ENCODE measurements at regions not wholly inside any gene's neighbourhood (a gene's known extent, or its start where the extent isn't known, plus 50 kb on each side); places are given as distances from the start of the nearest gene placed in this dataset.

DNA sequence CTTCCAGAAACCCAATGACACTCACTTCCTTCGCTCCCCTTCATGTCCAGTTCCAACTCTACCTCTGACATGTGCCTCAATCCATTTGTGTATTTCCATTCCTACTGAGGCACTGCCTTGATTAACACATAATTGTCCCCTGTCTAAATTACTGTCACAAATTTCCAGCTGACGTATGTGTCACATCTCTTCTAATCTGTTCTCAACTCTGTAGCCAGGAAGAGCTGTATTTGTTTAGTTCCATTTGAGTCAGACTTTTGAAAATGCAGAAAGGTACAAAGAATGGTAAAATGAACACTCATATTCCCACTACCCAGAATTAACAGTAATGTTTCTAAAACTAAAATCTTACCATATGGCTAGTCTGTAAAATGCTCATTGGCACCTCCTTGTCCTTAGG, 299.0 kb upstream of the GADL1 start:
- no peak overlapping the region for H3K27ac ChIP-seq (ENCODE audit: low read depth, low read length)
- H3K79me2 ChIP-seq (ENCODE audit: insufficient read depth, low read length): no peaks in the 10 kb centered on the region
- H3K27me3 ChIP-seq (ENCODE audit: insufficient read depth, low read length): no peaks in the 10 kb centered on the region
- TF ChIP-seq, protein P1, sequence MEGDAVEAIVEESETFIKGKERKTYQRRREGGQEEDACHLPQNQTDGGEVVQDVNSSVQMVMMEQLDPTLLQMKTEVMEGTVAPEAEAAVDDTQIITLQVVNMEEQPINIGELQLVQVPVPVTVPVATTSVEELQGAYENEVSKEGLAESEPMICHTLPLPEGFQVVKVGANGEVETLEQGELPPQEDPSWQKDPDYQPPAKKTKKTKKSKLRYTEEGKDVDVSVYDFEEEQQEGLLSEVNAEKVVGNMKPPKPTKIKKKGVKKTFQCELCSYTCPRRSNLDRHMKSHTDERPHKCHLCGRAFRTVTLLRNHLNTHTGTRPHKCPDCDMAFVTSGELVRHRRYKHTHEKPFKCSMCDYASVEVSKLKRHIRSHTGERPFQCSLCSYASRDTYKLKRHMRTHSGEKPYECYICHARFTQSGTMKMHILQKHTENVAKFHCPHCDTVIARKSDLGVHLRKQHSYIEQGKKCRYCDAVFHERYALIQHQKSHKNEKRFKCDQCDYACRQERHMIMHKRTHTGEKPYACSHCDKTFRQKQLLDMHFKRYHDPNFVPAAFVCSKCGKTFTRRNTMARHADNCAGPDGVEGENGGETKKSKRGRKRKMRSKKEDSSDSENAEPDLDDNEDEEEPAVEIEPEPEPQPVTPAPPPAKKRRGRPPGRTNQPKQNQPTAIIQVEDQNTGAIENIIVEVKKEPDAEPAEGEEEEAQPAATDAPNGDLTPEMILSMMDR (IDR thresholded peaks at IDR 0.05; ENCODE audit: extremely low read depth, low read depth, low read length): no peak
- no peaks in the 10 kb centered on the region for H3K9me3 ChIP-seq (ENCODE audit: low read depth, low read length)
- H3K4me2 ChIP-seq (ENCODE audit: insufficient read depth, low read length): no peak overlapping the region
- no peak for DNase-seq (ENCODE audit: insufficient read length, low spot score, missing footprints)
- H4K20me1 ChIP-seq (ENCODE audit: insufficient read depth, low read length): no peaks in the 10 kb centered on the region
- no peak overlapping the region for H3K4me3 ChIP-seq (ENCODE audit: insufficient read depth, low read length)
- no peaks in the 10 kb centered on the region for H3K36me3 ChIP-seq (ENCODE audit: insufficient read depth, low read length)
- peaks cover 3% of the 10 kb centered on the region for H3K4me1 ChIP-seq (ENCODE audit: insufficient read depth, low read length)
- no peak overlapping the region for H2AFZ ChIP-seq (ENCODE audit: low read length)

- no peak for DNase-seq (ENCODE audit: insufficient read length, low spot score, missing footprints)
- Histone ChIP-seq H3K27ac (ENCODE audit: low read depth, low read length) (no peak overlapping the region), H3K27me3 (ENCODE audit: insufficient read depth, low read length) (no peaks in the 10 kb centered on the region), H3K36me3 (ENCODE audit: insufficient read depth, low read length) (no peaks in the 10 kb centered on the region), H3K4me1 (ENCODE audit: insufficient read depth, low read length) (peaks cover 3% of the 10 kb centered on the region), H3K4me2 (ENCODE audit: insufficient read depth, low read length) (no peak overlapping the region), H3K4me3 (ENCODE audit: insufficient read depth, low read length) (no peak overlapping the region), H3K9me3 (ENCODE audit: low read depth, low read length) (no peaks in the 10 kb centered on the region), H4K20me1 (ENCODE audit: insufficient read depth, low read length) (no peaks in the 10 kb centered on the region), H2AFZ (ENCODE audit: low read length) (no peak overlapping the region), H3K79me2 (ENCODE audit: insufficient read depth, low read length) (no peaks in the 10 kb centered on the region)
- TF ChIP-seq, protein P1 (IDR thresholded peaks at IDR 0.05; ENCODE audit: extremely low read depth, low read depth, low read length): no peak
Observed at GRCh38 chr3:31193871-31194270, 299.4 kb upstream of the GADL1 start.

- Histone ChIP-seq H3K27me3 (ENCODE audit: insufficient read depth, low read length) (no peaks in the 10 kb centered on the region), H4K20me1 (ENCODE audit: insufficient read depth, low read length) (no peaks in the 10 kb centered on the region), H3K9me3 (ENCODE audit: low read depth, low read length) (no peaks in the 10 kb centered on the region), H3K79me2 (ENCODE audit: insufficient read depth, low read length) (no peaks in the 10 kb centered on the region), H3K27ac (ENCODE audit: low read depth, low read length) (no peak overlapping the region), H3K4me1 (ENCODE audit: insufficient read depth, low read length) (peaks cover 3% of the 10 kb centered on the region), H3K36me3 (ENCODE audit: insufficient read depth, low read length) (no peaks in the 10 kb centered on the region), H3K4me2 (ENCODE audit: insufficient read depth, low read length) (peak overlapping the region; percentile 57), H3K4me3 (ENCODE audit: insufficient read depth, low read length) (no peak overlapping the region), H2AFZ (ENCODE audit: low read length) (no peak overlapping the region)
- TF ChIP-seq, protein P1 (IDR thresholded peaks at IDR 0.05; ENCODE audit: extremely low read depth, low read depth, low read length): no peak
- DNase-seq (ENCODE audit: insufficient read length, low spot score, missing footprints): no peak
Observed at GRCh38 chr3:31196261-31196660, 301.8 kb upstream of the GADL1 start.

GRCh38 chr3:31196881-31197364, 302.5 kb upstream of the GADL1 start:
- DNase-seq (ENCODE audit: insufficient read length, low spot score, missing footprints): no peak
- Histone ChIP-seq H3K27ac (ENCODE audit: low read depth, low read length) (no peak overlapping the region), H3K79me2 (ENCODE audit: insufficient read depth, low read length) (no peaks in the 10 kb centered on the region), H2AFZ (ENCODE audit: low read length) (no peak overlapping the region), H4K20me1 (ENCODE audit: insufficient read depth, low read length) (no peaks in the 10 kb centered on the region), H3K4me2 (ENCODE audit: insufficient read depth, low read length) (peak overlapping the region; percentile 57), H3K4me1 (ENCODE audit: insufficient read depth, low read length) (peaks cover 3% of the 10 kb centered on the region), H3K36me3 (ENCODE audit: insufficient read depth, low read length) (no peaks in the 10 kb centered on the region), H3K4me3 (ENCODE audit: insufficient read depth, low read length) (peak overlapping the region; percentile 21), H3K9me3 (ENCODE audit: low read depth, low read length) (no peaks in the 10 kb centered on the region), H3K27me3 (ENCODE audit: insufficient read depth, low read length) (no peaks in the 10 kb centered on the region)
- TF ChIP-seq, protein P1 (IDR thresholded peaks at IDR 0.05; ENCODE audit: extremely low read depth, low read depth, low read length): no peak
